H1 (cell line): ENCODE measurements at regions not wholly inside any gene's neighbourhood (a gene's known extent, or its start where the extent isn't known, plus 50 kb on each side); places are given as distances from the start of the nearest gene placed in this dataset.

Experiments
- CTCF ChIA-PET: fragments of 300-600 bp; sonication (Branson Sonifier 250); formaldehyde crosslinking; loops from one replicate; lab custom pipeline; 2021; ENCODE audit not compliant: partially characterized antibody; lab: Charles Lee
- POLR2A ChIA-PET: fragments of 300-600 bp; sonication (Branson Sonifier 250); formaldehyde crosslinking; loops from one replicate; lab custom pipeline; 2021; ENCODE audit warnings: inconsistent platforms; ENCODE audit not compliant: partially characterized antibody; lab: Charles Lee
- DNase-seq, 2 experiments: peaks; one replicate each; pipeline versions ENCODE4 v3.0.0 to v3.0.0-alpha.2; 2010 to 2022; ENCODE audit warnings: low spot score in 2 of 2, low read depth in 1 of 2, mixed read lengths in 1 of 2
- FAIRE-seq: peaks from 2 replicates; lab custom pipeline; 2011; peaks lifted over from hg19 to GRCh38; lab: Jason Lieb, UNC
- H2AFZ ChIP-seq: 2 replicates; pipeline ENCODE4 v1.8.1; 2012; ENCODE audit warnings: low read length, inconsistent platforms
- H2AK5ac ChIP-seq: 2 replicates; pipeline ENCODE4 v1.6.1; 2013; ENCODE audit warnings: low read depth, low read length
- H2BK120ac ChIP-seq: replicated peaks from 2 replicates; pipeline ENCODE3; 2013; ENCODE audit warnings: low read depth, low read length, inconsistent platforms
- H2BK12ac ChIP-seq: 2 replicates; pipeline ENCODE4 v1.6.1; 2013; ENCODE audit warnings: low read depth, low read length
- H2BK15ac ChIP-seq: 2 replicates; pipeline ENCODE4 v1.6.1; 2013; ENCODE audit warnings: low read length
- H2BK20ac ChIP-seq: 2 replicates; pipeline ENCODE4 v1.6.1; 2013; ENCODE audit warnings: low read length
- H2BK5ac ChIP-seq: 2 replicates; pipeline ENCODE4 v1.6.1; 2013; ENCODE audit warnings: low read depth, low read length
- H3K14ac ChIP-seq: 2 replicates; pipeline ENCODE4 v1.6.1; 2013; ENCODE audit warnings: inconsistent platforms; ENCODE audit not compliant: insufficient read length
- H3K18ac ChIP-seq: 2 replicates; pipeline ENCODE4 v1.6.1; 2013; ENCODE audit warnings: low read length; ENCODE audit errors: extremely low read depth
- H3K23ac ChIP-seq: 2 replicates; pipeline ENCODE4 v1.6.1; 2013; ENCODE audit warnings: inconsistent platforms; ENCODE audit not compliant: insufficient read length
- H3K23me2 ChIP-seq: 2 replicates; pipeline ENCODE4 v1.6.1; 2013; ENCODE audit warnings: low read depth, low read length
- H3K27ac ChIP-seq: 2 replicates; pipeline ENCODE4 v1.6.1; 2011; ENCODE audit warnings: low read depth, low read length, inconsistent platforms
- H3K27me3 ChIP-seq, 4 experiments: replicated peaks in 1 of 4; 1 replicate in 1 of 4; 2 replicates in 3 of 4; pipeline versions ENCODE4 v1.6.1 to v1.8.1; 2011 to 2013; ENCODE audit warnings: low read length in 3 of 4, mild to moderate bottlenecking in 3 of 4, inconsistent platforms in 2 of 4, mixed read lengths in 2 of 4, moderate library complexity in 1 of 4; ENCODE audit not compliant: control insufficient read depth in 3 of 4, insufficient read depth in 3 of 4; ENCODE audit errors: extremely low read depth in 1 of 4
- H3K36me3 ChIP-seq, 4 experiments: 2 replicates each; pipeline versions ENCODE4 v1.6.1 to v1.8.1; 2011 to 2013; ENCODE audit warnings: mild to moderate bottlenecking in 4 of 4, low read length in 3 of 4, moderate library complexity in 2 of 4, control low read depth in 1 of 4, inconsistent platforms in 1 of 4; ENCODE audit not compliant: insufficient read depth in 4 of 4, control insufficient read depth in 2 of 4
- H3K4ac ChIP-seq: replicated peaks from 2 replicates; pipeline ENCODE3; 2013; ENCODE audit warnings: low read length, low read depth, mixed read lengths, inconsistent platforms; ENCODE audit not compliant: insufficient read length
- H3K4me1 ChIP-seq, 4 experiments: replicated peaks in 1 of 4; 1 replicate in 1 of 4; 2 replicates in 3 of 4; pipeline versions ENCODE4 v1.6.1 to v1.8.1; 2011 to 2013; ENCODE audit warnings: low read length in 3 of 4, inconsistent platforms in 2 of 4, mixed read lengths in 1 of 4; ENCODE audit not compliant: insufficient read depth in 4 of 4, control insufficient read depth in 3 of 4
- H3K4me2 ChIP-seq, 2 experiments: 2 replicates each; pipeline versions ENCODE4 v1.6.1 to v1.8.1; 2011 to 2013; ENCODE audit warnings: low read depth in 2 of 2, low read length in 2 of 2, control low read depth in 1 of 2, inconsistent platforms in 1 of 2, mild to moderate bottlenecking in 1 of 2; ENCODE audit not compliant: insufficient read depth in 1 of 2
- H3K4me3 ChIP-seq, 4 experiments: fragments of 200-600, 300-600 bp in 1 of 4; sonication (generic), shearing (Covaris generic), sonication (Bioruptor Twin) in 1 of 4; 2 replicates each; pipeline versions ENCODE4 v1.5.1 to v1.8.1; 2011 to 2016; ENCODE audit warnings: low read length in 4 of 4, low read depth in 3 of 4, control low read depth in 2 of 4, inconsistent platforms in 2 of 4, mild to moderate bottlenecking in 2 of 4, mixed read lengths in 1 of 4, moderate library complexity in 1 of 4; ENCODE audit not compliant: insufficient read depth in 2 of 4; ENCODE audit errors: extremely low read depth in 1 of 4
- H3K56ac ChIP-seq: replicated peaks from 2 replicates; pipeline ENCODE3; 2013; ENCODE audit warnings: low read depth, mild to moderate bottlenecking, mixed read lengths, low read length, inconsistent platforms; ENCODE audit not compliant: insufficient read length
- H3K79me1 ChIP-seq: 2 replicates; pipeline ENCODE4 v1.6.1; 2013; ENCODE audit warnings: low read depth, low read length, control low read depth
- H3K79me2 ChIP-seq, 2 experiments: 2 replicates each; pipeline versions ENCODE4 v1.6.1 to v1.8.1; 2012 to 2013; ENCODE audit warnings: low read length in 2 of 2, mild to moderate bottlenecking in 2 of 2, inconsistent platforms in 1 of 2; ENCODE audit not compliant: insufficient read depth in 2 of 2, control insufficient read depth in 1 of 2
- H3K9ac ChIP-seq, 4 experiments: replicated peaks in 1 of 4; 1 replicate in 1 of 4; 2 replicates in 3 of 4; pipeline versions ENCODE4 v1.6.1 to v1.8.1; 2011 to 2013; ENCODE audit warnings: low read depth in 3 of 4, low read length in 3 of 4, control low read depth in 2 of 4, mild to moderate bottlenecking in 2 of 4, moderate library complexity in 2 of 4, inconsistent platforms in 1 of 4; ENCODE audit errors: extremely low read depth in 1 of 4
- H3K9me3 ChIP-seq, 2 experiments: 2 replicates each; pipeline versions ENCODE4 v1.6.1 to v1.8.1; 2012 to 2013; ENCODE audit warnings: mild to moderate bottlenecking in 2 of 2, moderate library complexity in 2 of 2, control low read depth in 1 of 2, inconsistent platforms in 1 of 2, low read depth in 1 of 2, low read length in 1 of 2, mixed read lengths in 1 of 2; ENCODE audit not compliant: insufficient read depth in 2 of 2
- H4K20me1 ChIP-seq, 2 experiments: replicated peaks in 1 of 2; 2 replicates each; pipeline versions ENCODE3 to v1.8.1; 2011 to 2013; ENCODE audit warnings: inconsistent platforms in 2 of 2, low read length in 2 of 2, mild to moderate bottlenecking in 1 of 2; ENCODE audit not compliant: insufficient read depth in 2 of 2, control insufficient read depth in 1 of 2
- H4K5ac ChIP-seq: 2 replicates; pipeline ENCODE4 v1.6.1; 2013; ENCODE audit warnings: low read length, low read depth, mixed read lengths, inconsistent platforms; ENCODE audit not compliant: insufficient read length
- H4K8ac ChIP-seq: 2 replicates; pipeline ENCODE4 v1.8.0; 2013; ENCODE audit warnings: mild to moderate bottlenecking, moderate library complexity, low read length, inconsistent platforms; ENCODE audit not compliant: insufficient read depth; ENCODE audit errors: extremely low read depth
- H4K91ac ChIP-seq: replicated peaks from 2 replicates; pipeline ENCODE3; 2013; ENCODE audit warnings: low read length, mixed read lengths, inconsistent platforms; ENCODE audit not compliant: insufficient read length
- CBX8 ChIP-seq: fragments of 300-800, 300-1000 bp; sonication (generic); IDR thresholded peaks from 2 replicates; pipeline ENCODE4 v1.7.1; 2016; ENCODE audit warnings: low read depth, low read length, borderline replicate concordance
- WGBS, 2 experiments: shearing (Covaris generic) in 1 of 2; methylation state at CpG; one replicate each; pipeline versions ENCODE4 v1.1.6 to v1.1.7; 2013 to 2015; ENCODE audit warnings: low lambda C conversion rate in 2 of 2, mixed read lengths in 2 of 2, inconsistent platforms in 1 of 2, low coverage in 1 of 2, missing lambda C conversion rate in 1 of 2; ENCODE audit not compliant: insufficient replicate concordance in 2 of 2, insufficient coverage in 1 of 2, insufficient read length in 1 of 2; ENCODE audit errors: extremely low coverage in 1 of 2, missing lambda C conversion rate in 1 of 2; 5-methylcytosine and 5-hydroxymethylcytosine counted together

- Histone ChIP-seq H4K20me1 (no peaks in the 10 kb centered on the region), H3K14ac (no peak overlapping the region), H3K4ac (no peak overlapping the region), H2BK20ac (no peak overlapping the region), H3K27me3 (no peaks in the 10 kb centered on the region), H3K27ac (no peak overlapping the region), H2AK5ac (no peak overlapping the region), H4K8ac (no peak overlapping the region), H3K23ac (no peak overlapping the region), H3K23me2 (no peaks in the 10 kb centered on the region), H3K18ac (no peak overlapping the region), H3K9ac (no peak overlapping the region), H2BK15ac (no peak overlapping the region), H3K79me2 (no peaks in the 10 kb centered on the region), H2BK12ac (no peak overlapping the region), H3K9me3 (no peaks in the 10 kb centered on the region), H2AFZ (no peak overlapping the region), H3K56ac (no peak overlapping the region), H4K91ac (no peak overlapping the region), H4K5ac (no peak overlapping the region), H2BK5ac (no peak overlapping the region), H2BK120ac (no peak overlapping the region), H3K4me2 (no peak overlapping the region), H3K79me1 (no peaks in the 10 kb centered on the region), H3K4me3 (no peak overlapping the region), H3K36me3 (no peaks in the 10 kb centered on the region), H3K4me1 (no peaks in the 10 kb centered on the region)
- no peak for DNase-seq
- 84% methylated on average over 2 of the region's 2 CpGs; no CpG with 5 or more reads in 1 of the 2 experiments for WGBS, 2 experiments
- FAIRE-seq, result no peak
- ChIA-PET POLR2A (no interaction called here), CTCF (interaction anchor here (1.0 kb wide), 1 partner anchor 13 kb away, joined by 5 read pairs; no protein-coding TSS in a partner anchor)
- no peak for TF ChIP-seq CBX8
Observed at GRCh38 chr18:23365602-23366001, 87.5 kb upstream of the RIOK3 start.
